Mesenchymal stem cell (in vitro differentiated cells and primary cell): ENCODE measurements at regions not wholly inside any gene's neighbourhood (a gene's known extent, or its start where the extent isn't known, plus 50 kb on each side); places are given as distances from the start of the nearest gene placed in this dataset.

Experiments
- DNase-seq: peaks from one replicate; pipeline ENCODE4 v3.0.0-alpha.2; 2013
- H2AFZ ChIP-seq: one replicate; pipeline ENCODE4 v1.6.1; 2013; ENCODE audit warnings: low read depth, mild to moderate bottlenecking, control low read depth, inconsistent platforms, low read length, moderate library complexity
- H2AK5ac ChIP-seq: 2 replicates; pipeline ENCODE4 v1.6.1; 2013; ENCODE audit warnings: low read length, moderate library complexity, mild to moderate bottlenecking, inconsistent platforms; ENCODE audit not compliant: severe bottlenecking
- H2BK120ac ChIP-seq: one replicate; pipeline ENCODE4 v1.6.1; 2013; ENCODE audit warnings: low read depth, mild to moderate bottlenecking, inconsistent platforms, low read length, moderate library complexity
- H2BK12ac ChIP-seq, 2 experiments: one replicate each; pipeline ENCODE4 v1.6.1; 2013; ENCODE audit warnings: inconsistent platforms in 2 of 2, low read length in 2 of 2, mild to moderate bottlenecking in 2 of 2, moderate library complexity in 2 of 2, control low read depth in 1 of 2
- H2BK15ac ChIP-seq: one replicate; pipeline ENCODE4 v1.6.1; 2013; ENCODE audit warnings: mild to moderate bottlenecking, low read depth, inconsistent platforms; ENCODE audit not compliant: poor library complexity, severe bottlenecking
- H2BK5ac ChIP-seq: 2 replicates; pipeline ENCODE4 v1.6.1; 2013; ENCODE audit warnings: low read depth, mild to moderate bottlenecking, low read length, control low read depth, inconsistent platforms; ENCODE audit not compliant: poor library complexity, severe bottlenecking
- H3K14ac ChIP-seq, 2 experiments: one replicate each; pipeline ENCODE4 v1.6.1; 2013; ENCODE audit warnings: inconsistent platforms in 2 of 2, low read length in 2 of 2, control low read depth in 1 of 2, mild to moderate bottlenecking in 1 of 2, moderate library complexity in 1 of 2
- H3K18ac ChIP-seq, 2 experiments: one replicate each; pipeline ENCODE4 v1.6.1; 2013; ENCODE audit warnings: inconsistent platforms in 2 of 2, low read length in 2 of 2, control low read depth in 1 of 2, low read depth in 1 of 2, mild to moderate bottlenecking in 1 of 2
- H3K23ac ChIP-seq, 2 experiments: one replicate each; pipeline ENCODE4 v1.6.1; 2013; ENCODE audit warnings: inconsistent platforms in 2 of 2, low read length in 2 of 2, mild to moderate bottlenecking in 2 of 2, moderate library complexity in 2 of 2, control low read depth in 1 of 2
- H3K27ac ChIP-seq: 2 replicates; pipeline ENCODE4 v1.5.1; 2013; ENCODE audit warnings: mild to moderate bottlenecking, moderate library complexity, low read length, control low read depth, inconsistent platforms; ENCODE audit not compliant: poor library complexity, severe bottlenecking
- H3K27me3 ChIP-seq, 2 experiments: 2 replicates each; pipeline versions ENCODE4 v1.6.1 to v1.7.0; 2013; ENCODE audit warnings: low read length in 2 of 2, mild to moderate bottlenecking in 2 of 2, moderate library complexity in 2 of 2, control low read depth in 1 of 2, inconsistent platforms in 1 of 2; ENCODE audit not compliant: control insufficient read depth in 1 of 2, insufficient read depth in 1 of 2
- H3K36me3 ChIP-seq, 2 experiments: 2 replicates each; pipeline versions ENCODE4 v1.6.1 to v1.7.0; 2013; ENCODE audit warnings: low read length in 2 of 2, control low read depth in 1 of 2, inconsistent platforms in 1 of 2, low read depth in 1 of 2, mild to moderate bottlenecking in 1 of 2; ENCODE audit not compliant: insufficient read depth in 2 of 2, control insufficient read depth in 1 of 2
- H3K4ac ChIP-seq, 2 experiments: one replicate each; pipeline ENCODE4 v1.6.1; 2013; ENCODE audit warnings: inconsistent platforms in 2 of 2, low read length in 2 of 2, mild to moderate bottlenecking in 2 of 2, moderate library complexity in 2 of 2, control low read depth in 1 of 2, low read depth in 1 of 2
- H3K4me1 ChIP-seq: 2 replicates; pipeline ENCODE4 v1.6.1; 2013; ENCODE audit warnings: low read depth, low read length, control low read depth; ENCODE audit not compliant: control insufficient read depth, insufficient read depth
- H3K4me2 ChIP-seq: 2 replicates; pipeline ENCODE4 v1.6.1; 2013; ENCODE audit warnings: low read length, mild to moderate bottlenecking, inconsistent platforms; ENCODE audit not compliant: poor library complexity, severe bottlenecking
- H3K4me3 ChIP-seq, 2 experiments: 2 replicates each; pipeline versions ENCODE4 v1.5.1 to v1.7.0; 2013; ENCODE audit warnings: low read length in 2 of 2, mild to moderate bottlenecking in 2 of 2, control low read depth in 1 of 2, low read depth in 1 of 2; ENCODE audit not compliant: insufficient read depth in 1 of 2
- H3K79me1 ChIP-seq: replicated peaks from 2 replicates; pipeline ENCODE4 v1.6.1; 2013; ENCODE audit warnings: mild to moderate bottlenecking, control low read depth, low read length, inconsistent platforms; ENCODE audit not compliant: poor library complexity, severe bottlenecking
- H3K9ac ChIP-seq: 2 replicates; pipeline ENCODE4 v1.7.0; 2013; ENCODE audit warnings: mild to moderate bottlenecking, low read length, moderate library complexity
- H3K9me3 ChIP-seq: 2 replicates; pipeline ENCODE4 v1.7.0; 2013; ENCODE audit warnings: mild to moderate bottlenecking, low read length; ENCODE audit not compliant: control insufficient read depth
- H4K8ac ChIP-seq: one replicate; pipeline ENCODE4 v1.6.1; 2013; ENCODE audit warnings: inconsistent platforms, mild to moderate bottlenecking, low read length, moderate library complexity
- H4K91ac ChIP-seq: one replicate; pipeline ENCODE4 v1.6.1; 2013; ENCODE audit warnings: mild to moderate bottlenecking, low read length, inconsistent platforms
- WGBS: methylation state at CpG from one replicate; pipeline ENCODE4 v1.1.7; 2013; ENCODE audit warnings: mixed read lengths; 5-methylcytosine and 5-hydroxymethylcytosine counted together

GRCh38 chr6:37105148-37106050 is 64.6 kb upstream of the PIM1 start:
- no peak overlapping the region for H2BK120ac ChIP-seq

DNA sequence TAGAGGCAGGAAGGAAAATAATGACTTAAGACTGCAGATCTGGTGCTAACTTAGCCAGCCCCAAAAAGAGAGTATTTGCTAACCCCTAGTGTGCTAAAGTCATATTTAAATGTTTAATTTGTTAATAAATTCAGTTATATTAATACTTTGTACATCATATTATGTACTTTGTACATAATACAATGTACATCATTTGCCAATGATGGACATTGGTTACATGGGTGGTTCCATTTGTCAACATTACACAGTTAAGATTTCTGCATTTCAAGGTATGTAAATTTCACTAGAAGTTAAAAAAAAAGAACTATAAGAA is 63.9 kb upstream of the PIM1 start:
- no peak overlapping the region for H3K23ac ChIP-seq
- no peaks in the 10 kb centered on the region for H3K27me3 ChIP-seq
- no peak for DNase-seq
- no peak overlapping the region for H3K4me3 ChIP-seq
- H3K36me3 ChIP-seq, result no peaks in the 10 kb centered on the region
- no peak overlapping the region for H2AK5ac ChIP-seq
- no peak overlapping the region for H4K91ac ChIP-seq
- H3K18ac ChIP-seq, result no peak overlapping the region
- no peak overlapping the region for H2BK5ac ChIP-seq
- H3K9ac ChIP-seq, result no peak overlapping the region
- no peak overlapping the region for H2AFZ ChIP-seq
- peaks cover 24% of the 10 kb centered on the region for H3K4me1 ChIP-seq
- H3K4ac ChIP-seq, result no peak overlapping the region
- H2BK15ac ChIP-seq, result no peak overlapping the region
- no peak overlapping the region for H3K14ac ChIP-seq
- H2BK12ac ChIP-seq, result no peak overlapping the region
- no peak overlapping the region for H2BK120ac ChIP-seq
- H3K79me1 ChIP-seq, result no peaks in the 10 kb centered on the region
- H3K9me3 ChIP-seq, result no peaks in the 10 kb centered on the region
- H4K8ac ChIP-seq, result no peak overlapping the region
- no peak overlapping the region for H3K4me2 ChIP-seq
- no peak overlapping the region for H3K27ac ChIP-seq

More at GRCh38 chr6:37105148-37106050, 64.6 kb upstream of the PIM1 start:
- Histone ChIP-seq H3K27me3 (no peaks in the 10 kb centered on the region), H3K9me3 (no peaks in the 10 kb centered on the region), H4K91ac (no peak overlapping the region), H3K18ac (no peak overlapping the region), H3K4me3 (no peak overlapping the region), H2AFZ (no peak overlapping the region), H3K4ac (no peak overlapping the region), H3K36me3 (no peaks in the 10 kb centered on the region), H3K79me1 (no peaks in the 10 kb centered on the region), H3K4me2 (no peak overlapping the region), H3K23ac (no peak overlapping the region), H2BK12ac (no peak overlapping the region), H2AK5ac (peak overlapping the region; percentile 30), H3K4me1 (peaks cover 24% of the 10 kb centered on the region), H2BK15ac (peak overlapping the region; percentile 84), H2BK5ac (no peak overlapping the region), H3K9ac (no peak overlapping the region), H3K14ac (no peak overlapping the region), H3K27ac (no peak overlapping the region), H4K8ac (no peak overlapping the region)
- 73% methylated on average over 6 of the region's 6 CpGs for WGBS
- DNase-seq, result no peak

GRCh38 chr6:37106554-37106953 is 63.4 kb upstream of the PIM1 start:
- no peaks in the 10 kb centered on the region for H3K9me3 ChIP-seq
- 94% methylated on average over 5 of the region's 8 CpGs for WGBS
- no peak overlapping the region for H3K4me2 ChIP-seq
- H4K91ac ChIP-seq, result no peak overlapping the region
- peaks cover 24% of the 10 kb centered on the region for H3K4me1 ChIP-seq
- H3K9ac ChIP-seq, result no peak overlapping the region
- H2BK120ac ChIP-seq, result no peak overlapping the region
- DNase-seq, result no peak
- H2AK5ac ChIP-seq, result no peak overlapping the region
- H3K14ac ChIP-seq, result no peak overlapping the region
- H2AFZ ChIP-seq, result no peak overlapping the region
- no peak overlapping the region for H3K4me3 ChIP-seq
- no peak overlapping the region for H2BK15ac ChIP-seq
- H3K18ac ChIP-seq, result no peak overlapping the region
- no peaks in the 10 kb centered on the region for H3K79me1 ChIP-seq
- H4K8ac ChIP-seq, result no peak overlapping the region
- H3K36me3 ChIP-seq, result no peaks in the 10 kb centered on the region
- H3K27ac ChIP-seq, result no peak overlapping the region
- H3K4ac ChIP-seq, result no peak overlapping the region
- no peak overlapping the region for H2BK5ac ChIP-seq
- no peak overlapping the region for H2BK12ac ChIP-seq
- H3K27me3 ChIP-seq, result no peaks in the 10 kb centered on the region
- no peak overlapping the region for H3K23ac ChIP-seq

GRCh38 chr6:37106982-37107491 is 62.9 kb upstream of the PIM1 start:
- Histone ChIP-seq H3K4me3 (no peak overlapping the region), H3K79me1 (no peaks in the 10 kb centered on the region), H2AFZ (no peak overlapping the region), H2AK5ac (no peak overlapping the region), H3K4me1 (peaks cover 23% of the 10 kb centered on the region), H3K18ac (no peak overlapping the region), H4K91ac (no peak overlapping the region), H3K14ac (no peak overlapping the region), H3K27ac (no peak overlapping the region), H4K8ac (no peak overlapping the region), H3K9me3 (no peaks in the 10 kb centered on the region), H2BK15ac (no peak overlapping the region), H3K9ac (no peak overlapping the region), H3K36me3 (no peaks in the 10 kb centered on the region), H3K23ac (no peak overlapping the region), H2BK120ac (no peak overlapping the region), H3K27me3 (no peaks in the 10 kb centered on the region), H3K4me2 (no peak overlapping the region), H2BK5ac (no peak overlapping the region), H2BK12ac (peak overlapping the region in 1 of 2 experiments; percentile 14), H3K4ac (no peak overlapping the region)
- WGBS, result 81% methylated on average over 7 of the region's 7 CpGs
- DNase-seq, result no peak
